ENCODE measurements at regions not wholly inside any gene's neighbourhood (a gene's known extent, or its start where the extent isn't known, plus 50 kb on each side); places are given as distances from the start of the nearest gene placed in this dataset.

DNA sequence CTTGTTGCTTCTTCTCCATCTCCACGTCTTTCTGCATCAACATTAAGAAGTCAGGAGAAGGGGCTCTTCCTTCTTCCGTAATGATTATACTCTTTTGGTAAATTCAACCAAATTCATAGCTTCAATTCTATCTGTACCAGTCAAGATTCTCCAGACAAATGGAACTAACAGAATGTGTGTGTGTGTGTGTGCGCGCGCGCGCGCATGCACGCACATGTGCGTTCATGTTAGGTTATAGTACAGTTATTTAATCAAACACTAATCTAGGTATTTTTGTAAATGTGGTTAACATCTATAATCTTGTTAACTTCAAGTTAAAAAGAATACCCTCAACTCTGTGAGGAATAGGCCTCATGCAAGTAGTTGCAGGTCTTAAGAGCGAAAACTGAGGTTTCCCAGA lies 150.3 kb upstream of the TAS2R1 start:
- no peak overlapping the region for H3K4me2 ChIP-seq (ENCODE audit: low read length)
- no peaks in the 10 kb centered on the region for H3K27me3 ChIP-seq (ENCODE audit: insufficient read depth, low read length)
- no peak overlapping the region for H3K4me3 ChIP-seq (ENCODE audit: low read depth, low read length, poor library complexity, severe bottlenecking)
- no peaks in the 10 kb centered on the region for H3F3A ChIP-seq (ENCODE audit: insufficient read depth, low read length)
- H3K4me1 ChIP-seq (ENCODE audit: insufficient read depth, low read length, severe bottlenecking) = no peaks in the 10 kb centered on the region
- H3K9me2 ChIP-seq (ENCODE audit: low read depth, low read length) = no peaks in the 10 kb centered on the region
- no peaks in the 10 kb centered on the region for H3K79me2 ChIP-seq (ENCODE audit: insufficient read depth, low read length)
- H3K9ac ChIP-seq (ENCODE audit: low read length) = no peak overlapping the region
- no peak overlapping the region for H2AFZ ChIP-seq (ENCODE audit: low read length)
- no peak for TF ChIP-seq EZH2 (IDR thresholded peaks at IDR 0.05; ENCODE audit: borderline replicate concordance, low read length)
- TF ChIP-seq, protein P1, sequence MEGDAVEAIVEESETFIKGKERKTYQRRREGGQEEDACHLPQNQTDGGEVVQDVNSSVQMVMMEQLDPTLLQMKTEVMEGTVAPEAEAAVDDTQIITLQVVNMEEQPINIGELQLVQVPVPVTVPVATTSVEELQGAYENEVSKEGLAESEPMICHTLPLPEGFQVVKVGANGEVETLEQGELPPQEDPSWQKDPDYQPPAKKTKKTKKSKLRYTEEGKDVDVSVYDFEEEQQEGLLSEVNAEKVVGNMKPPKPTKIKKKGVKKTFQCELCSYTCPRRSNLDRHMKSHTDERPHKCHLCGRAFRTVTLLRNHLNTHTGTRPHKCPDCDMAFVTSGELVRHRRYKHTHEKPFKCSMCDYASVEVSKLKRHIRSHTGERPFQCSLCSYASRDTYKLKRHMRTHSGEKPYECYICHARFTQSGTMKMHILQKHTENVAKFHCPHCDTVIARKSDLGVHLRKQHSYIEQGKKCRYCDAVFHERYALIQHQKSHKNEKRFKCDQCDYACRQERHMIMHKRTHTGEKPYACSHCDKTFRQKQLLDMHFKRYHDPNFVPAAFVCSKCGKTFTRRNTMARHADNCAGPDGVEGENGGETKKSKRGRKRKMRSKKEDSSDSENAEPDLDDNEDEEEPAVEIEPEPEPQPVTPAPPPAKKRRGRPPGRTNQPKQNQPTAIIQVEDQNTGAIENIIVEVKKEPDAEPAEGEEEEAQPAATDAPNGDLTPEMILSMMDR (IDR thresholded peaks at IDR 0.05; ENCODE audit: low read length) = no peak
- H3K27ac ChIP-seq (ENCODE audit: low read depth, low read length, poor library complexity, severe bottlenecking) = no peak overlapping the region
- H3K36me3 ChIP-seq (ENCODE audit: insufficient read depth, low read length) = no peaks in the 10 kb centered on the region
- H3K9me3 ChIP-seq (ENCODE audit: low read length) = no peaks in the 10 kb centered on the region
- H4K20me1 ChIP-seq (ENCODE audit: insufficient read depth, low read length) = no peaks in the 10 kb centered on the region

GRCh38 chr5:9776525-9776924 lies 146.4 kb upstream of the TAS2R1 start:
- no peaks in the 10 kb centered on the region for H3K9me2 ChIP-seq (ENCODE audit: low read depth, low read length)

GRCh38 chr5:9775339-9775738 lies 145.2 kb upstream of the TAS2R1 start:
- H3K27ac ChIP-seq (ENCODE audit: low read depth, low read length, poor library complexity, severe bottlenecking) = no peak overlapping the region
- no peak overlapping the region for H3K9ac ChIP-seq (ENCODE audit: low read length)
- H3K9me3 ChIP-seq (ENCODE audit: low read length) = no peaks in the 10 kb centered on the region
- H4K20me1 ChIP-seq (ENCODE audit: insufficient read depth, low read length) = no peaks in the 10 kb centered on the region
- no peak overlapping the region for H3K4me2 ChIP-seq (ENCODE audit: low read length)
- no peaks in the 10 kb centered on the region for H3K27me3 ChIP-seq (ENCODE audit: insufficient read depth, low read length)
- no peak overlapping the region for H2AFZ ChIP-seq (ENCODE audit: low read length)
- no peak for TF ChIP-seq EZH2 (IDR thresholded peaks at IDR 0.05; ENCODE audit: borderline replicate concordance, low read length)
- TF ChIP-seq, protein P1 (IDR thresholded peaks at IDR 0.05; ENCODE audit: low read length) = no peak
- H3K4me3 ChIP-seq (ENCODE audit: low read depth, low read length, poor library complexity, severe bottlenecking) = no peak overlapping the region
- H3K4me1 ChIP-seq (ENCODE audit: insufficient read depth, low read length, severe bottlenecking) = no peaks in the 10 kb centered on the region
- no peaks in the 10 kb centered on the region for H3K36me3 ChIP-seq (ENCODE audit: insufficient read depth, low read length)
- H3K79me2 ChIP-seq (ENCODE audit: insufficient read depth, low read length) = no peaks in the 10 kb centered on the region
- H3K9me2 ChIP-seq (ENCODE audit: low read depth, low read length) = no peaks in the 10 kb centered on the region
- H3F3A ChIP-seq (ENCODE audit: insufficient read depth, low read length) = no peaks in the 10 kb centered on the region

More at GRCh38 chr5:9776525-9776924, 146.4 kb upstream of the TAS2R1 start:
- Histone ChIP-seq H3F3A (ENCODE audit: insufficient read depth, low read length) (no peaks in the 10 kb centered on the region), H3K27me3 (ENCODE audit: insufficient read depth, low read length) (no peaks in the 10 kb centered on the region), H3K9ac (ENCODE audit: low read length) (no peak overlapping the region), H3K27ac (ENCODE audit: low read depth, low read length, poor library complexity, severe bottlenecking) (no peak overlapping the region), H3K4me2 (ENCODE audit: low read length) (no peak overlapping the region), H3K4me3 (ENCODE audit: low read depth, low read length, poor library complexity, severe bottlenecking) (no peak overlapping the region), H3K9me3 (ENCODE audit: low read length) (no peaks in the 10 kb centered on the region), H3K4me1 (ENCODE audit: insufficient read depth, low read length, severe bottlenecking) (no peaks in the 10 kb centered on the region), H4K20me1 (ENCODE audit: insufficient read depth, low read length) (no peaks in the 10 kb centered on the region), H2AFZ (ENCODE audit: low read length) (no peak overlapping the region), H3K79me2 (ENCODE audit: insufficient read depth, low read length) (no peaks in the 10 kb centered on the region), H3K36me3 (ENCODE audit: insufficient read depth, low read length) (no peaks in the 10 kb centered on the region)
- TF ChIP-seq, protein P1 (IDR thresholded peaks at IDR 0.05; ENCODE audit: low read length) = no peak
- TF ChIP-seq EZH2 (IDR thresholded peaks at IDR 0.05; ENCODE audit: borderline replicate concordance, low read length) = no peak
